Nephron (organoid): ENCODE measurements at regions not wholly inside any gene's neighbourhood (a gene's known extent, or its start where the extent isn't known, plus 50 kb on each side); places are given as distances from the start of the nearest gene placed in this dataset.
A peak's percentile ranks its signal among the peaks of the same experiment; 100 is the strongest.

ENCODE experiments used
- H3K27ac Mint-ChIP-seq, 3 experiments: 2 replicates each; pipeline ENCODE4 v1.8.0; 2020; ENCODE audit warnings: mixed read lengths in 3 of 3, mild to moderate bottlenecking in 2 of 3, moderate library complexity in 1 of 3
- H3K27me3 Mint-ChIP-seq: 2 replicates; pipeline ENCODE4 v1.8.0; 2021; ENCODE audit warnings: low read depth, mild to moderate bottlenecking, moderate library complexity, mixed read lengths
- H3K36me3 Mint-ChIP-seq: 2 replicates; pipeline ENCODE4 v1.8.0; 2020; ENCODE audit warnings: low read depth, mixed read lengths
- H3K4me1 Mint-ChIP-seq: 2 replicates; pipeline ENCODE4 v1.8.0; 2020; ENCODE audit warnings: mixed read lengths
- H3K4me3 Mint-ChIP-seq, 3 experiments: 2 replicates each; pipeline ENCODE4 v1.8.0; 2020; ENCODE audit warnings: mild to moderate bottlenecking in 3 of 3, mixed read lengths in 3 of 3, moderate library complexity in 2 of 3
- H3K9me3 Mint-ChIP-seq: 2 replicates; pipeline ENCODE4 v1.8.0; 2020; ENCODE audit warnings: mixed read lengths
- TF ChIP-seq, protein P1 (sequence below), 3 experiments: fragments of 200-600 bp; sonication (generic); IDR thresholded peaks; one replicate each; pipeline ENCODE4 v1.5.0; 2021; ENCODE audit warnings: antibody characterized with exemption in 3 of 3; ENCODE audit not compliant: unreplicated experiment in 3 of 3

DNA sequence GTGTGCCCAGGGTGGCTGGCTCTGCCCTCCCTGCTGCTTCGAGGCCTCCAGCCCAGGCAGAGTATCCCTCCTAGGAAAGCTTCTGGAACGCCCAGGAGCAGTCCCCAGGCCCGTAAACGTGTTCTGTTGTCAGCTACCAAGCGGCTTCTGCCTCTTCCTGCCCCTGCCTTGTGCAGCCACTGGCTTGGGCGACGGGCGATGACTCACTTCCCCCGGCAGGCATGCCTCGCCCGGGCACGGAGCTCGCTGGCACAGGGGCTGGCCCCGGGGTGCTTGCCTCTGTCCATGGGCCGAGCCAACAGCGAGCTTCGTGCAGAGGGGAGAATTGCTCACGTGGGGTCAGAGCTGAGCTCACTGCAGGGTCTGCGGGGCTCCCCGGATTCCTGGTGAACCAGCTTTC, 86.7 kb upstream of the THBS2 start:
- no peaks in the 10 kb centered on the region for H3K36me3 Mint-ChIP-seq
- TF ChIP-seq, protein P1, sequence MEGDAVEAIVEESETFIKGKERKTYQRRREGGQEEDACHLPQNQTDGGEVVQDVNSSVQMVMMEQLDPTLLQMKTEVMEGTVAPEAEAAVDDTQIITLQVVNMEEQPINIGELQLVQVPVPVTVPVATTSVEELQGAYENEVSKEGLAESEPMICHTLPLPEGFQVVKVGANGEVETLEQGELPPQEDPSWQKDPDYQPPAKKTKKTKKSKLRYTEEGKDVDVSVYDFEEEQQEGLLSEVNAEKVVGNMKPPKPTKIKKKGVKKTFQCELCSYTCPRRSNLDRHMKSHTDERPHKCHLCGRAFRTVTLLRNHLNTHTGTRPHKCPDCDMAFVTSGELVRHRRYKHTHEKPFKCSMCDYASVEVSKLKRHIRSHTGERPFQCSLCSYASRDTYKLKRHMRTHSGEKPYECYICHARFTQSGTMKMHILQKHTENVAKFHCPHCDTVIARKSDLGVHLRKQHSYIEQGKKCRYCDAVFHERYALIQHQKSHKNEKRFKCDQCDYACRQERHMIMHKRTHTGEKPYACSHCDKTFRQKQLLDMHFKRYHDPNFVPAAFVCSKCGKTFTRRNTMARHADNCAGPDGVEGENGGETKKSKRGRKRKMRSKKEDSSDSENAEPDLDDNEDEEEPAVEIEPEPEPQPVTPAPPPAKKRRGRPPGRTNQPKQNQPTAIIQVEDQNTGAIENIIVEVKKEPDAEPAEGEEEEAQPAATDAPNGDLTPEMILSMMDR (IDR thresholded peaks at IDR 0.05; ENCODE audit: unreplicated experiment in 3 of 3): no peak
- H3K4me3 Mint-ChIP-seq: no peak overlapping the region
- H3K4me1 Mint-ChIP-seq: peaks cover 38% of the 10 kb centered on the region
- no peak overlapping the region for H3K27ac Mint-ChIP-seq
- no peaks in the 10 kb centered on the region for H3K9me3 Mint-ChIP-seq
- H3K27me3 Mint-ChIP-seq: peaks cover 10% of the 10 kb centered on the region

DNA sequence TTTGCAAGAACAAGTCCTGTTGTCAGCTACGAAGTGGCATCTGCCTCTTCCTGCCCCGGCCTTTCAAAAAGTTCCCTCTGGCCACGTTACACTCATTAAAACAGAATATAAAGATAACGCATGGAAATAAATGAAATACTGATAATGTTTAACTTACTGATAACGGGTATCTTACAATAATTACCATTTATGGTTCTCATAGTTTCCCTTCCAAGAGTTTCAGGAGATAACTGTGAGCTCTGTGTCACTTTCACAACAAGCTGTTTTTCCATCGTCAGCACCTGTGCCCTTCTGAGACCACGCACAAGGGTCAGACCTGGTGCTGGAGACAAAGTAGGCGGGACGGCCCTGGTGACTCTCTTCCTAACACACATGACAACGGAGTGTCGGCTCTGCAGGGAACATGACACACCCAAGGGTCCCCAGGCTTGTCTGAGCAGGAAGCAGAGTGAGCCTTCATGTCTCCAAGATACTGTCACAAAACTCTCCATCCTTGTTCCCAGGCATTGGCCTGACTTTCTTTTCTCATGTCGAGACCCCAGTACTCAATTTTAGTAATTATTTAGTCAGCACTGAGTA, 86.2 kb upstream of the THBS2 start:
- no peak overlapping the region for H3K4me3 Mint-ChIP-seq
- peaks cover 10% of the 10 kb centered on the region for H3K27me3 Mint-ChIP-seq
- TF ChIP-seq, protein P1 (IDR thresholded peaks at IDR 0.05; ENCODE audit: unreplicated experiment in 3 of 3): no peak
- H3K9me3 Mint-ChIP-seq: no peaks in the 10 kb centered on the region
- peak overlapping the region in 2 of 3 experiments; percentile 4 to 52 for H3K27ac Mint-ChIP-seq
- H3K4me1 Mint-ChIP-seq: peaks cover 34% of the 10 kb centered on the region
- H3K36me3 Mint-ChIP-seq: no peaks in the 10 kb centered on the region

DNA sequence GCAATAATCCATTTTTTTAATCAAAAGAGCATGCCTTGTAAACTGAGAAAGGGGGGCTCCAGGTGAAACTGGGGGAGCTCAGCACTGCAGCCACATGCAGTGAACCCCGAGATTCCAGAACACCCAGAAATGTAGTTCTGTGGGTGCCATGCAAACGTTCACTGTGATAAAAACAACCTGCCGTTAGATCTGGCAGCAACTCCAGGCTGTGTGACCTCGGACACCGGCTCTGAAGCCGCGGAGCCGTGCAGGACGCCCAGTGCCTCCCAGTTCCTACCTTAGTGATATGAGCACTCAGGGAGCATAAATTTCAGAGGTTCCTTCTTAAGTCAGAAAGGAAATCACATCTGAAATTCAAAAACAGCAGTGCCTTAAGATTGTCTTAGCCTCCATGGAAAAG, 85.4 kb upstream of the THBS2 start:
- Mint-ChIP-seq H3K4me1 (peaks cover 26% of the 10 kb centered on the region), H3K27me3 (peaks cover 8% of the 10 kb centered on the region), H3K27ac (peak overlapping the region in 1 of 3 experiments; percentile 52), H3K4me3 (no peak overlapping the region), H3K36me3 (no peaks in the 10 kb centered on the region), H3K9me3 (no peaks in the 10 kb centered on the region)
- TF ChIP-seq, protein P1 (IDR thresholded peaks at IDR 0.05; ENCODE audit: unreplicated experiment in 3 of 3): no peak

DNA sequence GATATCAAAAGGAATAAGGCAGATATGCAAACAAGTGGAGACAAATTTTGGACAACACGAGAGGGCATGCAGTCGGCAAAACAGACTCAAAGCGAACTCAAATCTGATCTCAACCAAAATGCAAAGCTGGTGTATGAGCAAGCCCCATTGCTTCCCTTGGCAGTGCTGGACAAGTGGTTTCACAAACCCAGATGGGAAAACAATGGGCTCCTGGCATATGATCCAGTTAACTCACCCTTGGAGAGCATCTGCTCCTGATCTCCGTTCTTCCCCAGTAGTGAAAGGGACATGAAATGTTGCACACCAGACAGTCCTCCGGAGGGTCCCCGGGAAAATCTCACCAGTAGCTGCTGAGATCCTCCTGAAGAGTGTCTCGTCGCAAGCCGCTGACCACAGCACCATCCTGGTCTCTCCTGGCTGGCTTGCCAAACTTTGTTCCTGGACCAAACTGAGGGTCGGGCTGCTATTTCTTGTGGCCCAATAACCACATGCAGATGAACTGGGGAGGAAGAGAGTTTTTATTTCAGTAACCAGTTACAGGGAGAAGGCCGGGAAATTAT, 84.3 kb upstream of the THBS2 start:
- TF ChIP-seq, protein P1 (IDR thresholded peaks at IDR 0.05; ENCODE audit: unreplicated experiment in 3 of 3): no peak
- Mint-ChIP-seq H3K4me1 (peaks cover 16% of the 10 kb centered on the region), H3K36me3 (no peaks in the 10 kb centered on the region), H3K27ac (no peak overlapping the region), H3K27me3 (no peaks in the 10 kb centered on the region), H3K4me3 (no peak overlapping the region), H3K9me3 (no peaks in the 10 kb centered on the region)

DNA sequence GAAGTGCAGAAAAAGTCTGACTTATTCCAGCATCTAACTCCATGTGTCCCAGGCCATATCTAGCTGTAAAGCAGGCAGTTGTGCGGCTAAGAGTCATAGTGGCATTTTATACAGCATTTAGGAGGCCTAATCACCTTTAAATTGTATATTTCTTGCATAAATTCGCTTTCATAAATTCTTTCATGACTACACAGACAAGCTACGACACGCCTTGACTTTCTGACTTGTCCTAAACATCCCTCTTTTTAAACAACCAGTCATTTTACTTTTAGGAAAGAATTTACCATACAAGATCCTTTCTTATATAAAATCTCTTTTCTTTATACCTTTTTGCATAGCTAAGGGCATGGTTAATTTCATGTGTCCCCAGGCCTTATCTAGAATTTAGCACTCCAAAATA, 81.7 kb upstream of the THBS2 start:
- H3K4me3 Mint-ChIP-seq: no peak overlapping the region
- H3K4me1 Mint-ChIP-seq: peaks cover 11% of the 10 kb centered on the region
- H3K27me3 Mint-ChIP-seq: no peaks in the 10 kb centered on the region
- no peaks in the 10 kb centered on the region for H3K36me3 Mint-ChIP-seq
- TF ChIP-seq, protein P1 (IDR thresholded peaks at IDR 0.05; ENCODE audit: unreplicated experiment in 3 of 3): no peak
- peaks cover 3% of the 10 kb centered on the region for H3K9me3 Mint-ChIP-seq
- H3K27ac Mint-ChIP-seq: no peak overlapping the region

GRCh38 chr6:169332250-169332649, 78.6 kb upstream of the THBS2 start:
- Mint-ChIP-seq H3K9me3 (peaks cover 9% of the 10 kb centered on the region), H3K27ac (no peak overlapping the region), H3K4me3 (no peak overlapping the region)

More at GRCh38 chr6:169332250-169332649, 78.6 kb upstream of the THBS2 start:
- Mint-ChIP-seq H3K27me3 (no peaks in the 10 kb centered on the region), H3K36me3 (no peaks in the 10 kb centered on the region), H3K4me1 (peaks cover 4% of the 10 kb centered on the region)
- TF ChIP-seq, protein P1 (IDR thresholded peaks at IDR 0.05; ENCODE audit: unreplicated experiment in 3 of 3): no peak
